SU-DHL-6 (cell line): ENCODE measurements at regions not wholly inside any gene's neighbourhood (a gene's known extent, or its start where the extent isn't known, plus 50 kb on each side); places are given as distances from the start of the nearest gene placed in this dataset.

Experiments
- H2AFZ ChIP-seq: fragments of 200-600 bp; sonication (generic); 2 replicates; pipeline ENCODE4 v1.6.1; 2014; ENCODE audit warnings: low read depth, mild to moderate bottlenecking, moderate library complexity, mixed read lengths, antibody characterized with exemption, low read length; ENCODE audit not compliant: severe bottlenecking
- H3F3A ChIP-seq: fragments of 200-600 bp; shearing (Covaris generic); 2 replicates; pipeline ENCODE4 v1.6.0; 2016; ENCODE audit warnings: antibody characterized with exemption, mild to moderate bottlenecking; ENCODE audit not compliant: insufficient read depth
- H3K27ac ChIP-seq: fragments of 200-600 bp; sonication (generic); 2 replicates; pipeline ENCODE4 v1.5.1; 2016; ENCODE audit warnings: low read depth, mild to moderate bottlenecking, low read length, moderate library complexity, mixed read lengths
- H3K27me3 ChIP-seq: fragments of 200-600 bp; sonication (generic), shearing (Covaris generic); 2 replicates; pipeline ENCODE4 v1.6.0; 2014; ENCODE audit warnings: mild to moderate bottlenecking, low read length
- H3K36me3 ChIP-seq: fragments of 200-600 bp; sonication (generic); 2 replicates; pipeline ENCODE4 v1.6.1; 2014; ENCODE audit warnings: mild to moderate bottlenecking, low read length, mixed read lengths
- H3K4me2 ChIP-seq: fragments of 300-600, 200-600 bp; shearing (Covaris generic), sonication (generic); 2 replicates; pipeline ENCODE4 v1.6.0; 2014; ENCODE audit warnings: low read length, low read depth, mild to moderate bottlenecking; ENCODE audit not compliant: poor library complexity, severe bottlenecking
- H3K4me3 ChIP-seq: fragments of 200-600 bp; sonication (generic); 2 replicates; pipeline ENCODE4 v1.5.1; 2014; ENCODE audit warnings: antibody characterized with exemption, low read length, mild to moderate bottlenecking, mixed read lengths; ENCODE audit not compliant: insufficient read depth, poor library complexity, severe bottlenecking
- H3K79me2 ChIP-seq: fragments of 200-600 bp; sonication (generic); 2 replicates; pipeline ENCODE4 v1.6.1; 2014; ENCODE audit warnings: mild to moderate bottlenecking, low read length, moderate library complexity; ENCODE audit not compliant: insufficient read depth
- H3K9ac ChIP-seq: fragments of 200-600 bp; sonication (generic); 2 replicates; pipeline ENCODE4 v1.7.0; 2014; ENCODE audit warnings: mild to moderate bottlenecking, low read length
- H3K9me2 ChIP-seq: fragments of 200-600 bp; sonication (generic); replicated peaks from 2 replicates; pipeline ENCODE4 v1.6.1; 2014; ENCODE audit warnings: low read length; ENCODE audit not compliant: insufficient read depth
- H3K9me3 ChIP-seq: fragments of 200-600 bp; sonication (generic); 2 replicates; pipeline ENCODE4 v1.6.1; 2014; ENCODE audit warnings: low read length, mixed read lengths; ENCODE audit not compliant: insufficient read depth
- H4K20me1 ChIP-seq: fragments of 200-600 bp; sonication (generic); 2 replicates; pipeline ENCODE4 v1.6.1; 2014; ENCODE audit warnings: low read depth, mild to moderate bottlenecking, antibody characterized with exemption, low read length, moderate library complexity, mixed read lengths
- CTCF ChIP-seq: fragments of 200-600 bp; sonication (generic); IDR thresholded peaks from one replicate; pipeline ENCODE4 v1.5.1; 2017; ENCODE audit warnings: antibody characterized with exemption, mild to moderate bottlenecking, low read length, moderate library complexity; ENCODE audit not compliant: insufficient read depth, poor library complexity, severe bottlenecking
- EZH2phosphoT487 ChIP-seq: fragments of 200-600 bp; sonication (generic), shearing (Covaris generic); conservative IDR thresholded peaks from 2 replicates; pipeline ENCODE4 v1.6.1; 2018; ENCODE audit warnings: mild to moderate bottlenecking, antibody characterized with exemption, low read length, moderate library complexity, mixed read lengths

GRCh38 chr5:27821681-27822080, 783.3 kb upstream of the CDH9 start:
- no peaks in the 10 kb centered on the region for H3K9me2 ChIP-seq
- no peak for TF ChIP-seq EZH2phosphoT487
- TF ChIP-seq CTCF: no peak

GRCh38 chr5:27818888-27819287, 780.5 kb upstream of the CDH9 start:
- Histone ChIP-seq H3F3A (no peaks in the 10 kb centered on the region), H3K36me3 (no peaks in the 10 kb centered on the region), H2AFZ (no peak overlapping the region), H3K9me3 (no peaks in the 10 kb centered on the region), H3K9me2 (no peaks in the 10 kb centered on the region), H3K4me2 (no peak overlapping the region), H3K79me2 (no peaks in the 10 kb centered on the region), H3K9ac (no peak overlapping the region), H3K27ac (no peak overlapping the region), H3K4me3 (no peak overlapping the region), H4K20me1 (no peaks in the 10 kb centered on the region), H3K27me3 (no peaks in the 10 kb centered on the region)
- TF ChIP-seq CTCF (no peak), EZH2phosphoT487 (no peak)

More at GRCh38 chr5:27821681-27822080, 783.3 kb upstream of the CDH9 start:
- Histone ChIP-seq H3K4me2 (no peak overlapping the region), H4K20me1 (no peaks in the 10 kb centered on the region), H3K27ac (no peak overlapping the region), H2AFZ (no peak overlapping the region), H3K27me3 (no peaks in the 10 kb centered on the region), H3K9ac (no peak overlapping the region), H3K36me3 (no peaks in the 10 kb centered on the region), H3K4me3 (no peak overlapping the region), H3K9me3 (no peaks in the 10 kb centered on the region), H3K79me2 (no peaks in the 10 kb centered on the region), H3F3A (no peaks in the 10 kb centered on the region)

GRCh38 chr5:27814983-27815382, 776.6 kb upstream of the CDH9 start:
- no peaks in the 10 kb centered on the region for H3F3A ChIP-seq
- H3K9ac ChIP-seq: no peak overlapping the region
- H2AFZ ChIP-seq: no peak overlapping the region
- TF ChIP-seq CTCF: no peak
- H3K27ac ChIP-seq: no peak overlapping the region
- H3K4me2 ChIP-seq: no peak overlapping the region
- H3K9me3 ChIP-seq: no peaks in the 10 kb centered on the region
- H4K20me1 ChIP-seq: no peaks in the 10 kb centered on the region
- no peak overlapping the region for H3K4me3 ChIP-seq
- no peaks in the 10 kb centered on the region for H3K36me3 ChIP-seq
- no peaks in the 10 kb centered on the region for H3K9me2 ChIP-seq
- H3K79me2 ChIP-seq: no peaks in the 10 kb centered on the region
- no peaks in the 10 kb centered on the region for H3K27me3 ChIP-seq

DNA sequence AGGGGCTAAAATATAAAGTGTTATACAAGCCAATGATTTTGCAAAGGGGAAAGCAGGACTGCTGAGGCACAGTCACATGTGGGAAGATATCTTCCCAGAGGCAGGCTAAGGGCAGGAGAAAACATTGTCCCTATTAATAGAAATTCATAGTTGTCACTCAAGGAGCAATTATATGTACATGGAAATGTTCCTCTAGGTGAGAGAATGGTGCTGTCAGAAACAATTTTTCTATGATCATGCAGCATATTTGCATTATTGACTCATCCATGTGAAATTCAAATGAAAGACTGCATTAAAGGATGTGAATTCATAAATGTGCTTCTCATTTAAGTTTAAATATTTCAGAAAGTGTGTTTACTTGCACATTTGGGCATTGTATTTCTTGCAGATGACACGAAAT, 775.9 kb upstream of the CDH9 start:
- Histone ChIP-seq H3K9me2 (no peaks in the 10 kb centered on the region), H3K9ac (no peak overlapping the region), H3K4me2 (no peak overlapping the region), H4K20me1 (no peaks in the 10 kb centered on the region), H3F3A (no peaks in the 10 kb centered on the region), H3K79me2 (no peaks in the 10 kb centered on the region), H3K27me3 (no peaks in the 10 kb centered on the region), H3K4me3 (no peak overlapping the region), H3K36me3 (no peaks in the 10 kb centered on the region), H2AFZ (no peak overlapping the region), H3K27ac (no peak overlapping the region), H3K9me3 (no peaks in the 10 kb centered on the region)
- TF ChIP-seq CTCF: no peak
- no peak for TF ChIP-seq EZH2phosphoT487
